ENCODE measurements at regions not wholly inside any gene's neighbourhood (a gene's known extent, or its start where the extent isn't known, plus 50 kb on each side); places are given as distances from the start of the nearest gene placed in this dataset.

GRCh38 chr15:62608369-62608768 lies 434.2 kb upstream of the TPM1 start:
- TF ChIP-seq CTCF (IDR thresholded peaks at IDR 0.05; ENCODE audit: low read depth, low read length, missing input control) (no peak), NR2F2 (IDR thresholded peaks at IDR 0.05) (no peak), FOXA1 (IDR thresholded peaks at IDR 0.05) (no peak), TAF1 (conservative IDR thresholded peaks at IDR 0.05) (no peak), ZBTB33 (IDR thresholded peaks at IDR 0.05) (no peak)

Measured in liver (tissue), 3 donors.